ENCODE measurements at regions not wholly inside any gene's neighbourhood (a gene's known extent, or its start where the extent isn't known, plus 50 kb on each side); places are given as distances from the start of the nearest gene placed in this dataset.

- TF ChIP-seq GATA3 (IDR thresholded peaks at IDR 0.05; ENCODE audit: low read depth, low read length) (no peak), GATA2 (IDR thresholded peaks at IDR 0.05; ENCODE audit: low read depth, low read length) (no peak)
Observed at GRCh38 chr15:69602921-69603320, 150.3 kb downstream of the RPLP1 start.

- TF ChIP-seq GATA2 (IDR thresholded peaks at IDR 0.05; ENCODE audit: low read depth, low read length) (no peak), GATA3 (IDR thresholded peaks at IDR 0.05; ENCODE audit: low read depth, low read length) (no peak)
Observed at GRCh38 chr15:69603369-69604071, 150.9 kb downstream of the RPLP1 start.

- no peak for TF ChIP-seq GATA2 (IDR thresholded peaks at IDR 0.05; ENCODE audit: low read depth, low read length)
- TF ChIP-seq GATA3 (IDR thresholded peaks at IDR 0.05; ENCODE audit: low read depth, low read length): no peak
Observed at GRCh38 chr15:69604072-69604411, 151.4 kb downstream of the RPLP1 start.

- TF ChIP-seq GATA2 (IDR thresholded peaks at IDR 0.05; ENCODE audit: low read depth, low read length) (no peak), GATA3 (IDR thresholded peaks at IDR 0.05; ENCODE audit: low read depth, low read length) (no peak)
Observed at GRCh38 chr15:69606144-69606543, 153.5 kb downstream of the RPLP1 start.

DNA sequence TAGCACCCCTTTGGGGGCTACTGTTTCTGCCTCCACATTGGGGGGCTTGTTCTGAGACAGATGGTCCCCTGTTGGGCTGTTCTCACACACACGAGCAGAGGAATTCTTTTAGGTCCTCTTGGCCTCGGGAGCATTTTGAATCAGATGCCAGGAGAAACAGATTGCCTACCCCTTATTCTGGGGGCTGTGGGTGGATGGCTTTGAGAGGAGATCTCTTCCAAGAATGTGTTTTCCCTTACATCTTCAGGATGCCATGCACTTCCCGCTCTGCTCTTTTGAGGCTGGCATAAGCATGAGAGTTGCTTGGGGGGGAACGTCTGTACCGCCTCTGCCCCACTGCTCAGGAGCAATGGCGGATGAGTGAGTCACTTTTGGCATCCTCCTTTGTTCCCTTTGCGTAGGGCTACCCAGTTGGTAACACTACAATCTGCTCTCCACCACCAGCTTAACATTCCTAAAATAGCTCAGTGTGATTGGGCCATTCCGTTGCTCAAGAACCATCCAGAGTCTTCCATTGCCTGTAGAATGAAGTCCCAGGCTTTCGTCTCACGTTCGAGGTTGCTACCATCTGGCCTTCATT, 154.4 kb downstream of the RPLP1 start:
- TF ChIP-seq GATA3 (IDR thresholded peaks at IDR 0.05; ENCODE audit: low read depth, low read length) (no peak), GATA2 (IDR thresholded peaks at IDR 0.05; ENCODE audit: low read depth, low read length) (no peak)

DNA sequence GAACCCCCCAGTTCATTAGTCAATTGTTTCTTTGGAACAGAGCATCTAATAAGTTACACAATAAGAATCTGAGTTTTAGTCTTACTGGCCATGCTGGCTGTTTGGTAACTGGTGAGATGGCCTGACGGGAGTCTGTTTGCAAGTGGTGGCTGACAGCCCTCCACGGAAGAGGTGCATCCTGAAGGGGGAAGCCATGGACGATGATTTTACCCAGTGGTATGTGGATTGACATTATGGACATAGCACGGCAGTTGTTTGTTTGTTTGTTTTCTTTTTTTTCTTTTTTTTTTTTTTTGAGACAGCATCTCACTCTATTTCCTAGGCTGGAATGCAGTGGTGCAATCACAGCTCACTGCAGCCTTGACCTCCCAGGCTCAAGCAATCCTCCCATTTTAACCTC, 156.0 kb downstream of the RPLP1 start:
- TF ChIP-seq GATA2 (IDR thresholded peaks at IDR 0.05; ENCODE audit: low read depth, low read length) (no peak), GATA3 (IDR thresholded peaks at IDR 0.05; ENCODE audit: low read depth, low read length) (no peak)

- TF ChIP-seq GATA2 (IDR thresholded peaks at IDR 0.05; ENCODE audit: low read depth, low read length) (no peak), GATA3 (IDR thresholded peaks at IDR 0.05; ENCODE audit: low read depth, low read length) (no peak)
Observed at GRCh38 chr15:69609176-69609575, 156.6 kb downstream of the RPLP1 start.

DNA sequence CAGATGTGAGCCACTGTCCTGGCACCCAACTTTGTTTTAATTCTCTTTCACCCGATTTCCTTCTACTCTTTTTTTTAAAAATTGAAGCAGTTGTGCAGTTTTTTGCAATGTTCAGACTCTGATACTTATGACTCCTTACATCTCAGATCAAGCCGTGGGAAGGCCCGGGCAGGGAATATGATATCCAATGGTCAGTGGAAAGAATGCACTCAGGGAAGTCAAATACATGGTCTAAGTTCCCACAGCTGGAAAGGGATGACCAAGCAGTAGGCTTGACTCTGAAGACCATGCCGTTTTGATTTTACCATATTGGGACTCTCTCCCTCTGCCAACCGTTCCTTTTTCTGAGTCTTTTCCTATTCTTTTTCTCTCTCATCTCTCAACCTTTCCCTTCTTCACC, 157.2 kb downstream of the RPLP1 start:
- no peak for TF ChIP-seq GATA3 (IDR thresholded peaks at IDR 0.05; ENCODE audit: low read depth, low read length)
- TF ChIP-seq GATA2 (IDR thresholded peaks at IDR 0.05; ENCODE audit: low read depth, low read length): no peak

- no peak for TF ChIP-seq GATA3 (IDR thresholded peaks at IDR 0.05; ENCODE audit: low read depth, low read length)
- TF ChIP-seq GATA2 (IDR thresholded peaks at IDR 0.05; ENCODE audit: low read depth, low read length): no peak
Observed at GRCh38 chr15:69610277-69610676, 157.7 kb downstream of the RPLP1 start.

DNA sequence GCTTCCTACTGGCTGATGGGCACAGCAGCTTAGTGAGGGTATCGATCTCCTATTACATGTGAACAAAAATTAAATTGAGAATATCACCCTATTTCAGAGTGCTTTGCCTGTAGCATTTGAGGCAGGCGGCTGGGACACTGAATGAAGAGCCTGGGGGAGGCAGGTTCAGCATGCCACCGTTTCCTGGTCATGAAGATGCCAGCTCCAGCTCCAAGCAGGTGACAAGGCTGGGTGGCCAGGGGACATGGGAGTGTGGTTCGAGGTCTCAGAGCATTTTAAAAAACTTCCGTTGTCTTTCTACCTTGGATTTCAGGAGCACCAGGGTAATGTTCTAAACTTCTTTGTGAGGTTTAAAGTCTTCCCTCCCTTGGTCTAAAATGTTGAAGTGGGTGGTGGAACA, 158.2 kb downstream of the RPLP1 start:
- no peak for TF ChIP-seq GATA2 (IDR thresholded peaks at IDR 0.05; ENCODE audit: low read depth, low read length)
- TF ChIP-seq GATA3 (IDR thresholded peaks at IDR 0.05; ENCODE audit: low read depth, low read length): no peak

- TF ChIP-seq GATA3 (IDR thresholded peaks at IDR 0.05; ENCODE audit: low read depth, low read length) (no peak), GATA2 (IDR thresholded peaks at IDR 0.05; ENCODE audit: low read depth, low read length) (no peak)
Observed at GRCh38 chr15:69612112-69612511, 159.5 kb downstream of the RPLP1 start.

GRCh38 chr15:69613182-69613581, 160.6 kb downstream of the RPLP1 start:
- no peak for TF ChIP-seq GATA2 (IDR thresholded peaks at IDR 0.05; ENCODE audit: low read depth, low read length)
- no peak for TF ChIP-seq GATA3 (IDR thresholded peaks at IDR 0.05; ENCODE audit: low read depth, low read length)

DNA sequence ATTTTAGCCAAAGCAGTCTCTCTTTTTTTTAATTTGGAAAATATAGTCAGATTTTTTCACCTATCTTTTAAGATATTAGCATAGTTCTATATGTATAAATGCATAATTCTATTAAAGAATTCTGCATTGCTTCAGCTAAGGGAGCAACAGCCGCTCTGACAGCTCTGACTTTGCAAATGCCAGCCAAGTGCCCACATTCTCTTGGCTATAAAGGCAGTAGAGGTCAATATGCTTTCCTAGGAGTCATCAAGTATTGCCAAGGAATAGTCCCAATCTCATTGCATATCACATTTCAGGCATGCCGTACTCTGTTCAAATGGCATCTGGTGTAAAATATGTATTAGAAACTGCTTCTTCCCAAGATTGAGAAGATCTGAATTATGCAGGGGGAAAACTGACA, 161.4 kb downstream of the RPLP1 start:
- TF ChIP-seq GATA2 (IDR thresholded peaks at IDR 0.05; ENCODE audit: low read depth, low read length) (no peak), GATA3 (IDR thresholded peaks at IDR 0.05; ENCODE audit: low read depth, low read length) (no peak)

GRCh38 chr15:69615736-69616135, 163.1 kb downstream of the RPLP1 start:
- no peak for TF ChIP-seq GATA3 (IDR thresholded peaks at IDR 0.05; ENCODE audit: low read depth, low read length)
- TF ChIP-seq GATA2 (IDR thresholded peaks at IDR 0.05; ENCODE audit: low read depth, low read length): no peak

DNA sequence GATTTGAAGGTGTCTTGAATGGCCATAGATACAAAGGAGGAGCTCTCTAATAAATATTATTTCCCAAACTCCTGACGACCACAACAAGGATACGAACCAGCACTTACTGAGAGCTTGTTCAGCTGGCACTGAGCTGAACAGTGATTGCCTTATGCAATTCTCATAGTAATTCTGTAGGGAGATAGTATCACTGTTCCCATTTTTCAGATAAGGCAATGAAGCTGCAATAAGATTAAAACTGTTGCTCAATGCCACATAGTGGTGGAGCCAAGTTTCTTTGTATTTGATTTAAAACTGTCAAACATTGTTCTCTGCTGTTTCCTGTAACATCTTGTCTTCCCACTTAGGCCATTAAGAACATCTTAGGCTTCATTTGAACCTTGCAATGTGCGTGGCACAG, 163.9 kb downstream of the RPLP1 start:
- TF ChIP-seq GATA2 (IDR thresholded peaks at IDR 0.05; ENCODE audit: low read depth, low read length) (no peak), GATA3 (IDR thresholded peaks at IDR 0.05; ENCODE audit: low read depth, low read length) (no peak)
